ENCODE measurements at regions not wholly inside any gene's neighbourhood (a gene's known extent, or its start where the extent isn't known, plus 50 kb on each side); places are given as distances from the start of the nearest gene placed in this dataset.

- no peak overlapping the region for H3K4me3 ChIP-seq (ENCODE audit: control insufficient read depth in 2 of 3, extremely low read depth in 1 of 3, insufficient read depth in 2 of 3, low read depth in 1 of 3, low read length in 3 of 3)
- H4K20me1 ChIP-seq (ENCODE audit: control insufficient read depth, extremely low read depth, insufficient read depth, low read length), result no peaks in the 10 kb centered on the region
- H3K27me3 ChIP-seq (ENCODE audit: control insufficient read depth, extremely low read depth, insufficient read depth, low read length), result peaks cover 3% of the 10 kb centered on the region
- H3K79me2 ChIP-seq (ENCODE audit: control insufficient read depth, insufficient read depth, low read length), result no peaks in the 10 kb centered on the region
- no peak overlapping the region for H3K27ac ChIP-seq (ENCODE audit: control insufficient read depth, insufficient read depth, low read length)
- H3K4me1 ChIP-seq (ENCODE audit: control insufficient read depth, extremely low read depth, insufficient read depth, low read length), result no peaks in the 10 kb centered on the region
- no peaks in the 10 kb centered on the region for H3K9me1 ChIP-seq (ENCODE audit: control insufficient read depth, extremely low read depth, insufficient read depth, low read length)
- dilution Hi-C loops (cut with MboI; ENCODE audit: extremely low pct_ligation_motif_present, low sequenced_read_pairs), result no loop called here
- H2AFZ ChIP-seq (ENCODE audit: control insufficient read depth, low read length), result no peak overlapping the region
- no peaks in the 10 kb centered on the region for H3K9me3 ChIP-seq (ENCODE audit: control insufficient read depth, low read depth, low read length)
- no peak overlapping the region for H3K4me2 ChIP-seq (ENCODE audit: control insufficient read depth, extremely low read depth, insufficient read depth, low read depth, low read length)
- DNase-seq (ENCODE audit: low read depth, low spot score) (no peak), FAIRE-seq (no peak)
- no peak overlapping the region for H3K9ac ChIP-seq (ENCODE audit: control insufficient read depth, extremely low read depth, insufficient read depth, low read length)
- H3K36me3 ChIP-seq (ENCODE audit: control insufficient read depth in 2 of 2, extremely low read depth in 1 of 2, insufficient read depth in 2 of 2, low read length in 2 of 2), result no peaks in the 10 kb centered on the region
- no peak for TF ChIP-seq EZH2 (IDR thresholded peaks at IDR 0.05; ENCODE audit: low read length)
- TF ChIP-seq, protein P1, sequence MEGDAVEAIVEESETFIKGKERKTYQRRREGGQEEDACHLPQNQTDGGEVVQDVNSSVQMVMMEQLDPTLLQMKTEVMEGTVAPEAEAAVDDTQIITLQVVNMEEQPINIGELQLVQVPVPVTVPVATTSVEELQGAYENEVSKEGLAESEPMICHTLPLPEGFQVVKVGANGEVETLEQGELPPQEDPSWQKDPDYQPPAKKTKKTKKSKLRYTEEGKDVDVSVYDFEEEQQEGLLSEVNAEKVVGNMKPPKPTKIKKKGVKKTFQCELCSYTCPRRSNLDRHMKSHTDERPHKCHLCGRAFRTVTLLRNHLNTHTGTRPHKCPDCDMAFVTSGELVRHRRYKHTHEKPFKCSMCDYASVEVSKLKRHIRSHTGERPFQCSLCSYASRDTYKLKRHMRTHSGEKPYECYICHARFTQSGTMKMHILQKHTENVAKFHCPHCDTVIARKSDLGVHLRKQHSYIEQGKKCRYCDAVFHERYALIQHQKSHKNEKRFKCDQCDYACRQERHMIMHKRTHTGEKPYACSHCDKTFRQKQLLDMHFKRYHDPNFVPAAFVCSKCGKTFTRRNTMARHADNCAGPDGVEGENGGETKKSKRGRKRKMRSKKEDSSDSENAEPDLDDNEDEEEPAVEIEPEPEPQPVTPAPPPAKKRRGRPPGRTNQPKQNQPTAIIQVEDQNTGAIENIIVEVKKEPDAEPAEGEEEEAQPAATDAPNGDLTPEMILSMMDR (optimal IDR thresholded peaks at IDR 0.05 in 1 of 3, IDR thresholded peaks at IDR 0.05 in 1 of 3, conservative IDR thresholded peaks at IDR 0.05 in 1 of 3; ENCODE audit: extremely low read depth in 1 of 3, insufficient read depth in 2 of 3, low read length in 3 of 3), result no peak
Measured at GRCh38 chr2:225334514-225334913, 65.0 kb upstream of the NYAP2 start.

DNA sequence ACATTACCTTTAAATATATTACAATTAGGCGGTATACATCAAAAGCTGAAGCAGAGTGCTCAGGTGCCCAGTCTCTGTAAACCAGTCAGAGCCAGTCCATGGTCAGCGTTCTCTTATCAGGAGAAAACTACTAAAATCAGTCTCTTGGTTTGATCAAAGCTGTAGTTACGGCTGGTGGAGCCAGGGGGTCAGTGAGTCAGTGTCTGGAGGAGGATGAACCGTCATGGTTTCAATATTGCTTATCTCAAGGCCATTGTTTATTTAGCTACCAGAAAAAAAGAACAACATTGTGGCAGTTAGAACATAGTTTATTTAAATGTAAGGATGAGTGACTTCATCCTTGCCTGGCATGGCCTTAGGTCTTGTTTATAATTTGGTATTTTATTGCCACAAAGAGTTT lies 71.3 kb upstream of the NYAP2 start:
- Histone ChIP-seq H3K27me3 (ENCODE audit: control insufficient read depth, extremely low read depth, insufficient read depth, low read length) (no peaks in the 10 kb centered on the region), H3K9me1 (ENCODE audit: control insufficient read depth, extremely low read depth, insufficient read depth, low read length) (no peaks in the 10 kb centered on the region), H3K9ac (ENCODE audit: control insufficient read depth, extremely low read depth, insufficient read depth, low read length) (no peak overlapping the region), H3K4me2 (ENCODE audit: control insufficient read depth, extremely low read depth, insufficient read depth, low read depth, low read length) (no peak overlapping the region), H3K36me3 (ENCODE audit: control insufficient read depth in 2 of 2, extremely low read depth in 1 of 2, insufficient read depth in 2 of 2, low read length in 2 of 2) (no peaks in the 10 kb centered on the region), H3K4me3 (ENCODE audit: control insufficient read depth in 2 of 3, extremely low read depth in 1 of 3, insufficient read depth in 2 of 3, low read depth in 1 of 3, low read length in 3 of 3) (no peak overlapping the region), H3K27ac (ENCODE audit: control insufficient read depth, insufficient read depth, low read length) (no peak overlapping the region), H3K9me3 (ENCODE audit: control insufficient read depth, low read depth, low read length) (no peaks in the 10 kb centered on the region), H3K79me2 (ENCODE audit: control insufficient read depth, insufficient read depth, low read length) (no peaks in the 10 kb centered on the region), H3K4me1 (ENCODE audit: control insufficient read depth, extremely low read depth, insufficient read depth, low read length) (no peaks in the 10 kb centered on the region), H4K20me1 (ENCODE audit: control insufficient read depth, extremely low read depth, insufficient read depth, low read length) (no peaks in the 10 kb centered on the region), H2AFZ (ENCODE audit: control insufficient read depth, low read length) (no peak overlapping the region)
- TF ChIP-seq, protein P1 (optimal IDR thresholded peaks at IDR 0.05 in 1 of 3, IDR thresholded peaks at IDR 0.05 in 1 of 3, conservative IDR thresholded peaks at IDR 0.05 in 1 of 3; ENCODE audit: extremely low read depth in 1 of 3, insufficient read depth in 2 of 3, low read length in 3 of 3), result no peak
- no peak for TF ChIP-seq EZH2 (IDR thresholded peaks at IDR 0.05; ENCODE audit: low read length)
- no peak for DNase-seq (ENCODE audit: low read depth, low spot score)
- dilution Hi-C loops (cut with MboI; ENCODE audit: extremely low pct_ligation_motif_present, low sequenced_read_pairs), result no loop called here
- FAIRE-seq, result no peak

Measured in keratinocyte (primary cell).